Panc1 (cell line): ENCODE measurements at regions not wholly inside any gene's neighbourhood (a gene's known extent, or its start where the extent isn't known, plus 50 kb on each side); places are given as distances from the start of the nearest gene placed in this dataset.
"Not testable (repeated sequence)": the region's sequence is repeated elsewhere in the genome, so short reads cannot be mapped to it uniquely, and the experiment has no call there.

ENCODE experiments used
- CTCF ChIP-seq: fragments of 450-650 bp; IDR thresholded peaks from 2 replicates; pipeline ENCODE4 v1.5.1; 2017; ENCODE audit warnings: mild to moderate bottlenecking
- POLR2AphosphoS5 ChIP-seq: IDR thresholded peaks from 2 replicates; pipeline ENCODE4 v1.6.1; 2012; ENCODE audit warnings: mild to moderate bottlenecking, low read depth, low read length, moderate library complexity
- REST ChIP-seq, 2 experiments: IDR thresholded peaks; 2 replicates each; pipeline ENCODE4 v1.6.1; 2011 to 2012; ENCODE audit warnings: low read depth in 2 of 2, control low read depth in 1 of 2, low read length in 1 of 2, mild to moderate bottlenecking in 1 of 2, moderate library complexity in 1 of 2; ENCODE audit not compliant: insufficient read depth in 1 of 2

DNA sequence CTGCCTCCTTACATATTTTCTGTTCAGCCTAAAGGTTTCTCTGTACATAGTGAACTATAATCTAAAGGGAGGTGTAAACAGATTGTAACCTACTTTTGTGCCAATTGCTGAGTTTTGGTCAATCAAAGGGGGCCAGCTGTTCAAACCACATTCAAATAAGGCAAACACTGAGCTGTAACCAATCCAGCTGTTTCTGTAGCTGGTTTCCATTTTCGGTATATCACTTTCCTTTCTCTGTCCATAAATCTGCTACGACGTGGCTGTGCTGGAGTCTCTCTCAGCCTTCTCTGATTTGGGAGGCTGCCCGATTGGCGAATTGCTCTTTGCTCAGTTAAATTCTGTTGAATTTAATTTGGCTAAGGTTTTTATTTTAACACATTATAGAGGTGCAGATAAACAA, 790.1 kb upstream of the TPTE start:
- TF ChIP-seq POLR2AphosphoS5; REST (IDR thresholded peaks at IDR 0.05; ENCODE audit: insufficient read depth in 1 of 2, low read depth in 2 of 2, low read length in 1 of 2); CTCF: not testable (repeated sequence)
